Neural cell (in vitro differentiated cells): ENCODE measurements at regions not wholly inside any gene's neighbourhood (a gene's known extent, or its start where the extent isn't known, plus 50 kb on each side); places are given as distances from the start of the nearest gene placed in this dataset.

Experiments used
- EP300 ChIP-seq: fragments of 450-650 bp; conservative IDR thresholded peaks from 2 replicates; pipeline ENCODE4 v1.6.1; 2014; ENCODE audit warnings: antibody characterized with exemption, mild to moderate bottlenecking, moderate library complexity; ENCODE audit not compliant: poor library complexity, severe bottlenecking
- MXI1 ChIP-seq: fragments of 450-650 bp; conservative IDR thresholded peaks from 2 replicates; pipeline ENCODE4 v1.6.1; 2014; ENCODE audit warnings: antibody characterized with exemption, mild to moderate bottlenecking; ENCODE audit not compliant: poor library complexity, severe bottlenecking
- POLR2AphosphoS5 ChIP-seq: IDR thresholded peaks from 2 replicates; pipeline ENCODE4 v1.6.1; 2012
- RAD21 ChIP-seq: fragments of 450-650 bp; conservative IDR thresholded peaks from 2 replicates; pipeline ENCODE4 v1.6.1; 2014; ENCODE audit warnings: antibody characterized with exemption, mild to moderate bottlenecking, moderate library complexity
- TF ChIP-seq, protein P1 (sequence below): fragments of 450-650 bp; IDR thresholded peaks from 2 replicates; pipeline ENCODE4 v1.5.1; 2014; ENCODE audit warnings: antibody characterized with exemption, mild to moderate bottlenecking, moderate library complexity; ENCODE audit not compliant: poor library complexity, severe bottlenecking

DNA sequence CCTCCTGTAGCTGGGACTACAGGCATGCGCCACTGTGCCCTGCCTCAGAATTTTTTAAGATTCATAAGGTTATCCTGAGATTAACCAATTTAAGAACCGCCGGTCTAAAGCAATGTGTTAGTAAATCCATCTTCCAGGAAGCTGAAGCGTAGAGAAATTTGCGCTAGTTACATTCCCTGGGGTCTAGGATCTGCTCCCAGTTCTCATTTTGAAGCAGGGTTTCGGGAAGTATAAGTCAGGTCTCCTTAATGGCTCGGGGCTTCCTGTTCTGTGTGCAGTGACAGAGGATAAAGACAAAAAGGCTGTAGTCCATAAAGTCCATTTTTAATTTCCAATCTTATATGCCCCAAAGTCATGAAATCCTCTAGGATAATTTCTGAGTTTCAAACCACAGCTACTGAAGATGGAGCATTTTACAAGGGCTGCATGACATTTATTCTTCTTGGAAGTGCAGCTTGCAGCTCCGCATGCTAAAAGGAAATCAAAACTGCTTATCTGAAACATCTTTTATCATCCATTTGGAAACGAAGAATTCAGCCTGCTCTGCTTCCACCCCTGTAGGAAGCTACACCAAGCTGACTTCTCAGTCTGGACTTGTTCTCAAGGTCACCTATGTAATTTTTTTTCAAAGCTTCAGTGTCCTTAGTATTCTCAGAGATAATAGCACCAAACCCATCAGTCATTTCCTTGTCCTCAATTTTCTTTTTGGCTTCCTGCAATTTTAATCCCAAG, 326.1 kb downstream of the PRL start:
- TF ChIP-seq, protein P1, sequence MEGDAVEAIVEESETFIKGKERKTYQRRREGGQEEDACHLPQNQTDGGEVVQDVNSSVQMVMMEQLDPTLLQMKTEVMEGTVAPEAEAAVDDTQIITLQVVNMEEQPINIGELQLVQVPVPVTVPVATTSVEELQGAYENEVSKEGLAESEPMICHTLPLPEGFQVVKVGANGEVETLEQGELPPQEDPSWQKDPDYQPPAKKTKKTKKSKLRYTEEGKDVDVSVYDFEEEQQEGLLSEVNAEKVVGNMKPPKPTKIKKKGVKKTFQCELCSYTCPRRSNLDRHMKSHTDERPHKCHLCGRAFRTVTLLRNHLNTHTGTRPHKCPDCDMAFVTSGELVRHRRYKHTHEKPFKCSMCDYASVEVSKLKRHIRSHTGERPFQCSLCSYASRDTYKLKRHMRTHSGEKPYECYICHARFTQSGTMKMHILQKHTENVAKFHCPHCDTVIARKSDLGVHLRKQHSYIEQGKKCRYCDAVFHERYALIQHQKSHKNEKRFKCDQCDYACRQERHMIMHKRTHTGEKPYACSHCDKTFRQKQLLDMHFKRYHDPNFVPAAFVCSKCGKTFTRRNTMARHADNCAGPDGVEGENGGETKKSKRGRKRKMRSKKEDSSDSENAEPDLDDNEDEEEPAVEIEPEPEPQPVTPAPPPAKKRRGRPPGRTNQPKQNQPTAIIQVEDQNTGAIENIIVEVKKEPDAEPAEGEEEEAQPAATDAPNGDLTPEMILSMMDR = no peak
- TF ChIP-seq MXI1 = no peak
- no peak for TF ChIP-seq EP300
- no peak for TF ChIP-seq POLR2AphosphoS5
- no peak for TF ChIP-seq RAD21
